Progenitor cell of endocrine pancreas (in vitro differentiated cells): ENCODE measurements at regions not wholly inside any gene's neighbourhood (a gene's known extent, or its start where the extent isn't known, plus 50 kb on each side); places are given as distances from the start of the nearest gene placed in this dataset.
"Not testable (repeated sequence)": the region's sequence is repeated elsewhere in the genome, so short reads cannot be mapped to it uniquely, and the experiment has no call there.

Experiments
- DNase-seq: peaks from one replicate; pipeline ENCODE4 v3.0.0; 2021; ENCODE audit warnings: low spot score; ENCODE audit not compliant: unreplicated experiment
- H3K27ac Mint-ChIP-seq: 2 replicates; pipeline ENCODE4 v1.8.0; 2021; ENCODE audit warnings: mild to moderate bottlenecking, moderate library complexity, mixed read lengths
- H3K27me3 Mint-ChIP-seq: 2 replicates; pipeline ENCODE4 v1.8.0; 2021; ENCODE audit warnings: mixed read lengths
- H3K36me3 Mint-ChIP-seq: 2 replicates; pipeline ENCODE4 v1.8.0; 2022; ENCODE audit warnings: mixed read lengths; ENCODE audit not compliant: insufficient read depth
- H3K4me1 Mint-ChIP-seq: 2 replicates; pipeline ENCODE4 v1.8.0; 2021; ENCODE audit warnings: low read depth, mixed read lengths
- H3K4me3 Mint-ChIP-seq: 2 replicates; pipeline ENCODE4 v1.8.0; 2021; ENCODE audit warnings: low read depth, mild to moderate bottlenecking, moderate library complexity, mixed read lengths
- H3K9me3 Mint-ChIP-seq: 2 replicates; pipeline ENCODE4 v1.8.0; 2021; ENCODE audit warnings: low read depth, mixed read lengths
- TF ChIP-seq, protein P1 (sequence below): fragments of 200-600 bp; sonication (generic); IDR thresholded peaks from one replicate; pipeline ENCODE4 v1.5.0; 2021; ENCODE audit warnings: antibody characterized with exemption, mild to moderate bottlenecking; ENCODE audit not compliant: unreplicated experiment

DNA sequence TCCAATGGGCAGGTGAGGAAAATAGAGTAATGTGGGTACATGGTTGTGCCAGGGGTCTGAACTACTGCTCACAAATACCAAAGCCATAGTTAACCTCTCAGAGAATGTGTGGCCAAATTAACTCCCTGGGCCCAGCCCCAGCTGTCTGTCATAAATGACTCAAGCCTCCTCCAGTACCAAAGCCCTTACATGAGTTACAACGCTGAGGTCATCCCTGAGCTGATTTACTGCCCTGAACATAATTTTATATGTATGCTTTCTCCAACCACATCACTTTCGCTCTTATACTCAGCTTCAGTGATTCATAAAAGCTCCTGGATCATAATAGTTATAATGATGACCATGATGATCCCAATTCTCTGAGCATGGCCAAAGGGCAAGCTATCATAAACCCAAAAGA, 283.9 kb downstream of the NKX6-1 start:
- H3K27ac Mint-ChIP-seq: no peak overlapping the region
- H3K4me3 Mint-ChIP-seq: no peak overlapping the region
- H3K27me3 Mint-ChIP-seq: no peaks in the 10 kb centered on the region
- no peak for DNase-seq
- H3K36me3 Mint-ChIP-seq: no peaks in the 10 kb centered on the region
- peaks cover 12% of the 10 kb centered on the region for H3K9me3 Mint-ChIP-seq
- H3K4me1 Mint-ChIP-seq: peaks cover 2% of the 10 kb centered on the region
- TF ChIP-seq, protein P1, sequence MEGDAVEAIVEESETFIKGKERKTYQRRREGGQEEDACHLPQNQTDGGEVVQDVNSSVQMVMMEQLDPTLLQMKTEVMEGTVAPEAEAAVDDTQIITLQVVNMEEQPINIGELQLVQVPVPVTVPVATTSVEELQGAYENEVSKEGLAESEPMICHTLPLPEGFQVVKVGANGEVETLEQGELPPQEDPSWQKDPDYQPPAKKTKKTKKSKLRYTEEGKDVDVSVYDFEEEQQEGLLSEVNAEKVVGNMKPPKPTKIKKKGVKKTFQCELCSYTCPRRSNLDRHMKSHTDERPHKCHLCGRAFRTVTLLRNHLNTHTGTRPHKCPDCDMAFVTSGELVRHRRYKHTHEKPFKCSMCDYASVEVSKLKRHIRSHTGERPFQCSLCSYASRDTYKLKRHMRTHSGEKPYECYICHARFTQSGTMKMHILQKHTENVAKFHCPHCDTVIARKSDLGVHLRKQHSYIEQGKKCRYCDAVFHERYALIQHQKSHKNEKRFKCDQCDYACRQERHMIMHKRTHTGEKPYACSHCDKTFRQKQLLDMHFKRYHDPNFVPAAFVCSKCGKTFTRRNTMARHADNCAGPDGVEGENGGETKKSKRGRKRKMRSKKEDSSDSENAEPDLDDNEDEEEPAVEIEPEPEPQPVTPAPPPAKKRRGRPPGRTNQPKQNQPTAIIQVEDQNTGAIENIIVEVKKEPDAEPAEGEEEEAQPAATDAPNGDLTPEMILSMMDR: no peak

DNA sequence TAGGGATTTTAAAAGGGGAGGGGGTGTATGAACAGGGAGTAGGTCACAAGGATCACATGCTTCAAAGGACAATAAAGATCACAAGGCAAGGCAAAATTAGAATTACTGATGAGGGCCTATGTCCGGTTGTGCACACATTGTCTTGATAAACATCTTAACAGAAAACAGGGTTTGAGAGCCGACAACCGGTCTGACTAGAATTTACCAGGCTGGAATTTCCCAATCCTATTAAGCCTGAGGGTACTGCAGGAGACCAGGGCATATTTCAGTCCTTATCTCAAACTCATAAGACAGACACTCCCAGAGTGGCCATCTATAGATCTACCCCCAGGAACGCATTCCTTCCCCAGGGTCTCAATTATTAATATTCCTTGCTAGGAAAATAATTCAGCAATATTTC, 292.9 kb downstream of the NKX6-1 start:
- H3K27ac Mint-ChIP-seq, H3K4me3 Mint-ChIP-seq, H3K27me3 Mint-ChIP-seq, DNase-seq, H3K4me1 Mint-ChIP-seq, H3K36me3 Mint-ChIP-seq: not testable (repeated sequence)
- peaks cover 60% of the 10 kb centered on the region for H3K9me3 Mint-ChIP-seq

DNA sequence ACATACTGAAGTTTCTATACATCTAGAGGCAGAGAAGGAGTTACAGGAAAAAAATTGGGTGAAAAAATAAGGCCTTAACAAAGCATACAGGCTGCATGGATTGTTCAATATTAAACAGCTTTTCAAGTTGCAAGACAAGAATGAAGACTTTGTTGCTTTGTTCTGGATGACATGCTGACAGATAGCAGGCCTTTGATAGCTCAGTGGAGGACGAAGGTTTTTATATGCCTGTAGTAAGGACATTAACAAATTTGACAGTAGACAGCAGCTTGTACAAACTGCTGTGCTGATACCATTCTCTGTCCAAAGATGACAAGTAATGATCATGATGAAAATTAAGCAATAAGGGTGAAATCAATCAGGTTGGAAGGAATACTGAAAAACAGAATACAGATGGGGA, 309.9 kb downstream of the NKX6-1 start:
- Mint-ChIP-seq H3K36me3 (no peaks in the 10 kb centered on the region), H3K4me3 (no peak overlapping the region), H3K4me1 (no peaks in the 10 kb centered on the region), H3K27me3 (no peaks in the 10 kb centered on the region), H3K9me3 (no peaks in the 10 kb centered on the region), H3K27ac (no peak overlapping the region)
- TF ChIP-seq, protein P1: no peak
- no peak for DNase-seq

DNA sequence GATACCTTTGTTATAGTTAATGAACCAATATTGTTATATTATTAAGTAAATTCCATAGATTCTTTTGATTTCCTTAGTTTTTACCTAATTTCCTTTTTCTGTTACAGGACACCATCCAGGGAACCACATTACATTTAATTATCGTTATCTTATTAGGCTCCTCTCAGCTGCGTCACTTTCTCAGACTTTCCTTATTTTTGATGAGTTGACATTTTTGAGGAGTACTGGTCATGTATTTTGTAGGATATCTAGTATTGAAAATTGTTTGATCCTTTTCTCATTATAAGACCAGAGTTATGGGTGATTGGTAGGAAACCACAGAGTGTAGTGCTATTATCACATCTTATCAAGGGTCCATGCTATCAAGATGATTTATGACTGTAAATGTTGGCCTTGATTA, 319.7 kb downstream of the NKX6-1 start:
- Mint-ChIP-seq H3K27me3 (no peaks in the 10 kb centered on the region), H3K36me3 (no peaks in the 10 kb centered on the region), H3K9me3 (peaks cover 3% of the 10 kb centered on the region), H3K27ac (no peak overlapping the region), H3K4me1 (peaks cover 10% of the 10 kb centered on the region), H3K4me3 (no peak overlapping the region)
- TF ChIP-seq, protein P1: no peak
- no peak for DNase-seq

DNA sequence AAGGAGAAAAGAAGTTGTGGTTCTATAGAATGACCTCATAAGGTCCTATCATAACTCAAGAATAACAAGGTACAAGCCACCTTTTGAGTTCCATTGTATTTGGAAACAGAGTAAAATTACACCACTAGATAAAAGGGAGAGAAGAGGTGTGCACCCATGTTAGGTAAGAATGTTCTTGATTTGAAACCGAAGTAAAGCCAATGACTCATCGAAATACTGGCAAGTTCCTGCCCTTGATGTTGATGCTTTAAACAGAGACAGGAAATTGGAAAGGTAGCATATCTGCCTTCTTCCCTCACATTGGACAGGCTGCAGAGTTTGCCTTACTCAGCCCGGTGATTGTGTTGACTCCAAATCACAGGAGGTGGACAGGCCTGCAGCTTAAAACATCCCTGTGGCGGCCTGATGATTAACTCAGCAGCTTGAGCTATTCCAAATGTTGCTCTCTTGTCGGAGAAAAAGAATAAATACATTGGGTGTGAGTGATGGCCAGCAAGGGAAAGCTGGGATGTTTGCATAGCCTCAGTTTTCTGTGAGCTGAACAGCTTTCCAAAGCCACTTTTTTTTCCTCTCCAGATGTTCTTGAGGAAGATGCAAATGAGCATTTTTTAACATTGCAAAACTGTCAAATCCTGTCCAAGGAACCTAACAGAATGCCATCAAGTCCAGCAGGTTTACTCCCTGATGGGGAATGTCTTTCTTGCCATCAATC, 321.1 kb downstream of the NKX6-1 start:
- TF ChIP-seq, protein P1: no peak
- Mint-ChIP-seq H3K27ac (no peak overlapping the region), H3K27me3 (no peaks in the 10 kb centered on the region), H3K4me3 (no peak overlapping the region), H3K36me3 (no peaks in the 10 kb centered on the region), H3K9me3 (peaks cover 3% of the 10 kb centered on the region), H3K4me1 (peaks cover 10% of the 10 kb centered on the region)
- DNase-seq: no peak

DNA sequence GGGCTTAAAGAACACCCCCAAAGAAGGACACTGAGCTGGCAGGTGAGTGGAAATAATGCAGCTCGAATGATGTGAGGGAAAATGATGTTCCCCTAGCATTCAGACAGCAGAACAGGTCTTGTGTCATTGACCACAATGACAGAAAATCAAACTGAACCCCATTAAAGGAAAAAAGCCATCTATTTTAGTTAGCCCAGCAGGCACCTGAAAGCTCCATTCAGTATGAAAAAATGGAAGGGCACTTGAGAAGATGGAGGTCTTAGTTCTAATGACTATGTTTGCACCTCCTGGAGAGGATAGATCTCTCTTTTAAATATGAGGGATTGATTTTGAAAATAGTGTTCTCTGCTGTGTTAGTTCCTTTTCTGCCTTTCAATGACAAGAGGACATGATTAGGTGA, 323.1 kb downstream of the NKX6-1 start:
- Mint-ChIP-seq H3K27ac (no peak overlapping the region), H3K36me3 (no peaks in the 10 kb centered on the region), H3K4me1 (peaks cover 10% of the 10 kb centered on the region), H3K4me3 (no peak overlapping the region), H3K9me3 (peaks cover 3% of the 10 kb centered on the region), H3K27me3 (no peaks in the 10 kb centered on the region)
- TF ChIP-seq, protein P1: no peak
- no peak for DNase-seq
